ENCODE measurements at regions not wholly inside any gene's neighbourhood (a gene's known extent, or its start where the extent isn't known, plus 50 kb on each side); places are given as distances from the start of the nearest gene placed in this dataset.

DNA sequence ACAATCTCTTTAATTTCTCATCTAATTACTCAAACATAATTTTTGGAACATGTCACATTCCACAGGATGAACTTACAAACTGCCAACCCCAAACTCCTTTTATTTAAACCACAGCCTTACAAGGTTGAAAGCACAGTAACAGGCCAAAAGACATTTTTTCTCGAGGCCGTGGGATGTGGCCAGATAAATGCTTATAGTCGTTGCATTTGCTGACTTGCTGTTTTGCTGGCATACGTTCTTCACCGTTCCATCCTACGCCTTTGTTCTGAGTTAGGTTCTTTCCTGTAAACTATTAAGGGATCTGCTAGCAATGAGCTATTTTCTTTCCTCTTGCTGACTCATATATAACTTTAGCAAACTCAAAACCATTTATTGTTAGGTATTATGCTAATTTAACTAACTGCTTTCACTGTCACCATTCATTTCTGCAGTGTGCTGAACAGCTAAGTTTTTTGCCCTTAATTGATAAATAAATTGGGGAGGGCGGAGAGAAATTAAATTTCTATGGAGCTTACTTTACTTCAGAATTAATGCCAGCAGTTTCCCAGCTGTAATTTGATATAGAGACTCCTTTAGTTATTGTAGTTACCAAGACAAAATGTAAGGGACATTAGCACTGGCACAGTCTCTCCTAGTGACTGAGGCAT lies 135.1 kb upstream of the PACRGL start:
- TF ChIP-seq EZH2 (IDR thresholded peaks at IDR 0.05; ENCODE audit: borderline replicate concordance, low read depth, low read length, severe bottlenecking), result no peak
- TF ChIP-seq, protein P1, sequence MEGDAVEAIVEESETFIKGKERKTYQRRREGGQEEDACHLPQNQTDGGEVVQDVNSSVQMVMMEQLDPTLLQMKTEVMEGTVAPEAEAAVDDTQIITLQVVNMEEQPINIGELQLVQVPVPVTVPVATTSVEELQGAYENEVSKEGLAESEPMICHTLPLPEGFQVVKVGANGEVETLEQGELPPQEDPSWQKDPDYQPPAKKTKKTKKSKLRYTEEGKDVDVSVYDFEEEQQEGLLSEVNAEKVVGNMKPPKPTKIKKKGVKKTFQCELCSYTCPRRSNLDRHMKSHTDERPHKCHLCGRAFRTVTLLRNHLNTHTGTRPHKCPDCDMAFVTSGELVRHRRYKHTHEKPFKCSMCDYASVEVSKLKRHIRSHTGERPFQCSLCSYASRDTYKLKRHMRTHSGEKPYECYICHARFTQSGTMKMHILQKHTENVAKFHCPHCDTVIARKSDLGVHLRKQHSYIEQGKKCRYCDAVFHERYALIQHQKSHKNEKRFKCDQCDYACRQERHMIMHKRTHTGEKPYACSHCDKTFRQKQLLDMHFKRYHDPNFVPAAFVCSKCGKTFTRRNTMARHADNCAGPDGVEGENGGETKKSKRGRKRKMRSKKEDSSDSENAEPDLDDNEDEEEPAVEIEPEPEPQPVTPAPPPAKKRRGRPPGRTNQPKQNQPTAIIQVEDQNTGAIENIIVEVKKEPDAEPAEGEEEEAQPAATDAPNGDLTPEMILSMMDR (IDR thresholded peaks at IDR 0.05; ENCODE audit: borderline replicate concordance, extremely low read depth, low read length, poor library complexity, severe bottlenecking), result no peak

All from DND-41 (cell line).